IMR-90 (cell line): ENCODE measurements at regions not wholly inside any gene's neighbourhood (a gene's known extent, or its start where the extent isn't known, plus 50 kb on each side); places are given as distances from the start of the nearest gene placed in this dataset.

Experiments
- ATAC-seq: fragments of 200-7000 bp; cut with Tn5 transposase; 2 replicates; pipeline ENCODE4 v1.9.1; 2020; ENCODE audit warnings: low read depth, mild to moderate bottlenecking, moderate library complexity
- BruUV-seq: library from RNA; stranded (reverse); fragments of 400-500 nt; replicated peaks from 2 replicates; lab custom pipeline; 2021; lab: Mats Ljungman, UMichigan
- CTCF ChIA-PET: fragments of 300-600 bp; formaldehyde crosslinking; extraction: SDS; loops from one replicate; lab custom pipeline; 2021; ENCODE audit warnings: antibody characterized with exemption; lab: Yijun Ruan, JAX
- POLR2A ChIA-PET: fragments of 300-600 bp; sonication (Branson Sonifier 250); formaldehyde crosslinking; loops from one replicate; lab custom pipeline; 2022; ENCODE audit warnings: antibody characterized with exemption; ENCODE audit not compliant: unreplicated experiment; lab: Charles Lee
- DNase-seq: peaks from one replicate; pipeline ENCODE4 v3.0.0; 2013
- H2AFZ ChIP-seq: replicated peaks from 2 replicates; pipeline ENCODE3; 2013; ENCODE audit warnings: low read length, mild to moderate bottlenecking; ENCODE audit not compliant: poor library complexity
- H2AK5ac ChIP-seq: 2 replicates; pipeline ENCODE4 v1.6.1; 2013; ENCODE audit warnings: low read depth, low read length, inconsistent platforms
- H2AK9ac ChIP-seq: replicated peaks from 2 replicates; pipeline ENCODE3; 2013; ENCODE audit warnings: mild to moderate bottlenecking, low read depth, low read length, moderate library complexity; ENCODE audit not compliant: poor library complexity
- H2BK120ac ChIP-seq: 2 replicates; pipeline ENCODE4 v1.6.1; 2013; ENCODE audit warnings: low read depth, low read length, inconsistent platforms
- H2BK15ac ChIP-seq: 3 replicates; pipeline ENCODE4 v1.6.1; 2013; ENCODE audit warnings: low read depth, low read length, inconsistent platforms
- H2BK20ac ChIP-seq: 2 replicates; pipeline ENCODE4 v1.6.1; 2013; ENCODE audit warnings: low read depth, mild to moderate bottlenecking, inconsistent platforms, low read length, moderate library complexity
- H2BK5ac ChIP-seq: 2 replicates; pipeline ENCODE4 v1.6.1; 2013; ENCODE audit warnings: mild to moderate bottlenecking, low read depth, low read length, inconsistent platforms; ENCODE audit not compliant: poor library complexity, severe bottlenecking
- H3K14ac ChIP-seq: replicated peaks from 2 replicates; pipeline ENCODE4 v1.6.1; 2013; ENCODE audit warnings: low read depth, low read length, inconsistent platforms
- H3K18ac ChIP-seq: 2 replicates; pipeline ENCODE4 v1.6.1; 2013; ENCODE audit warnings: low read depth, low read length, control low read depth
- H3K23ac ChIP-seq: 2 replicates; pipeline ENCODE4 v1.6.1; 2013; ENCODE audit warnings: low read depth, low read length, inconsistent platforms
- H3K27ac ChIP-seq: 2 replicates; pipeline ENCODE4 v1.5.1; 2013; ENCODE audit warnings: mild to moderate bottlenecking, control low read depth, low read length; ENCODE audit not compliant: insufficient read depth
- H3K27me3 ChIP-seq: 2 replicates; pipeline ENCODE4 v1.6.1; 2013; ENCODE audit warnings: low read length; ENCODE audit not compliant: control insufficient read depth, insufficient read depth
- H3K36me3 ChIP-seq: 2 replicates; pipeline ENCODE4 v1.6.1; 2013; ENCODE audit warnings: low read length, mixed read lengths; ENCODE audit not compliant: control insufficient read depth, insufficient read depth
- H3K4ac ChIP-seq: 2 replicates; pipeline ENCODE4 v1.6.1; 2013; ENCODE audit warnings: low read depth, low read length, inconsistent platforms
- H3K4me1 ChIP-seq: 2 replicates; pipeline ENCODE4 v1.6.1; 2013; ENCODE audit warnings: low read length, mixed read lengths; ENCODE audit not compliant: control insufficient read depth, insufficient read depth
- H3K4me2 ChIP-seq: 2 replicates; pipeline ENCODE4 v1.6.1; 2013; ENCODE audit warnings: low read depth, mild to moderate bottlenecking, control low read depth, low read length, moderate library complexity
- H3K4me3 ChIP-seq: 2 replicates; pipeline ENCODE4 v1.5.1; 2013; ENCODE audit warnings: low read depth, mild to moderate bottlenecking, control low read depth, low read length, moderate library complexity; ENCODE audit not compliant: insufficient read depth
- H3K56ac ChIP-seq: 2 replicates; pipeline ENCODE4 v1.6.1; 2013; ENCODE audit warnings: low read length, inconsistent platforms; ENCODE audit not compliant: insufficient read depth; ENCODE audit errors: extremely low read depth
- H3K79me1 ChIP-seq, 2 experiments: 2 replicates each; pipeline ENCODE4 v1.6.1; 2013; ENCODE audit warnings: low read length in 2 of 2, inconsistent platforms in 1 of 2, low read depth in 1 of 2
- H3K9ac ChIP-seq: 2 replicates; pipeline ENCODE4 v1.6.1; 2013; ENCODE audit warnings: low read depth, low read length, control low read depth
- H3K9me1 ChIP-seq: 2 replicates; pipeline ENCODE4 v1.6.1; 2013; ENCODE audit warnings: low read length, inconsistent platforms; ENCODE audit not compliant: insufficient read depth
- H3K9me3 ChIP-seq: 2 replicates; pipeline ENCODE4 v1.6.1; 2013; ENCODE audit warnings: low read length; ENCODE audit not compliant: control insufficient read depth, insufficient read depth
- H4K20me1 ChIP-seq: 2 replicates; pipeline ENCODE4 v1.6.1; 2013; ENCODE audit warnings: low read length, inconsistent platforms; ENCODE audit not compliant: insufficient read depth
- H4K5ac ChIP-seq: 2 replicates; pipeline ENCODE4 v1.6.1; 2013; ENCODE audit warnings: mild to moderate bottlenecking, low read depth, low read length, control low read depth
- H4K8ac ChIP-seq, 2 experiments: 2 replicates each; pipeline ENCODE4 v1.6.1; 2013; ENCODE audit warnings: low read depth in 2 of 2, low read length in 2 of 2, control low read depth in 1 of 2, inconsistent platforms in 1 of 2
- H4K91ac ChIP-seq: 2 replicates; pipeline ENCODE4 v1.6.1; 2013; ENCODE audit warnings: low read depth, low read length, inconsistent platforms; ENCODE audit not compliant: insufficient read depth
- BHLHE40 ChIP-seq: fragments of 150-350 bp; IDR thresholded peaks from 2 replicates; pipeline ENCODE4 v1.6.1; 2016; ENCODE audit warnings: mild to moderate bottlenecking, low read depth, low read length
- CEBPB ChIP-seq: IDR thresholded peaks from 2 replicates; pipeline ENCODE4 v1.6.1; 2012; ENCODE audit warnings: low read depth, low read length, improper control_type of control experiment
- CHD1 ChIP-seq: IDR thresholded peaks from 2 replicates; pipeline ENCODE4 v1.6.1; 2012; ENCODE audit warnings: low read depth, low read length, improper control_type of control experiment
- CTCF ChIP-seq: conservative IDR thresholded peaks from 2 replicates; pipeline ENCODE4 v1.5.1; 2012; ENCODE audit warnings: mild to moderate bottlenecking, low read depth, low read length, improper control_type of control experiment
- ELK1 ChIP-seq: fragments of 150-350 bp; IDR thresholded peaks from 2 replicates; pipeline ENCODE4 v1.6.1; 2016; ENCODE audit warnings: low read depth, mild to moderate bottlenecking, low read length, moderate library complexity, borderline replicate concordance
- FOS ChIP-seq: fragments of 150-350 bp; IDR thresholded peaks from 2 replicates; pipeline ENCODE4 v1.6.1; 2016; ENCODE audit warnings: low read depth, low read length
- MAZ ChIP-seq: IDR thresholded peaks from 2 replicates; pipeline ENCODE4 v1.6.1; 2012; ENCODE audit warnings: low read depth, mild to moderate bottlenecking, low read length, improper control_type of control experiment, moderate library complexity, borderline replicate concordance
- MXI1 ChIP-seq: IDR thresholded peaks from 2 replicates; pipeline ENCODE4 v1.6.1; 2012; ENCODE audit warnings: low read depth, mild to moderate bottlenecking, low read length, moderate library complexity, borderline replicate concordance
- NFE2L2 ChIP-seq: fragments of 150-350 bp; IDR thresholded peaks from 2 replicates; pipeline ENCODE4 v1.6.1; 2016; ENCODE audit warnings: low read depth, mild to moderate bottlenecking, low read length
- POLR2A ChIP-seq: IDR thresholded peaks from 2 replicates; pipeline ENCODE4 v1.6.1; 2012; ENCODE audit warnings: mild to moderate bottlenecking, low read depth, low read length
- RAD21 ChIP-seq: IDR thresholded peaks from 2 replicates; pipeline ENCODE4 v1.6.1; 2012; ENCODE audit warnings: low read length, improper control_type of control experiment
- RCOR1 ChIP-seq: IDR thresholded peaks from 2 replicates; pipeline ENCODE4 v1.6.1; 2012; ENCODE audit warnings: mild to moderate bottlenecking, low read length, improper control_type of control experiment; ENCODE audit not compliant: insufficient replicate concordance
- RFX5 ChIP-seq: IDR thresholded peaks from 2 replicates; pipeline ENCODE4 v1.8.0; 2012; ENCODE audit warnings: low read depth, mild to moderate bottlenecking, low read length, moderate library complexity
- SMC3 ChIP-seq: fragments of 150-350 bp; IDR thresholded peaks from 2 replicates; pipeline ENCODE4 v1.6.1; 2016; ENCODE audit warnings: low read depth, mild to moderate bottlenecking, antibody characterized with exemption, low read length, moderate library complexity
- USF2 ChIP-seq: fragments of 150-350 bp; IDR thresholded peaks from 2 replicates; pipeline ENCODE4 v1.6.1; 2017; ENCODE audit warnings: mild to moderate bottlenecking, antibody characterized with exemption, low read length, low read depth
- WGBS, 2 experiments: methylation state at CpG; one replicate each; pipeline versions ENCODE4 v1.1.5 to v1.1.7; 2013; ENCODE audit warnings: missing lambda C conversion rate in 2 of 2; ENCODE audit not compliant: insufficient read length in 1 of 2; ENCODE audit errors: extremely low coverage in 2 of 2; 5-methylcytosine and 5-hydroxymethylcytosine counted together
- dilution Hi-C: fragments of 300-500 bp; cut with HindIII; formaldehyde crosslinking; loops from one replicate; pipeline ENCODE4 v1.14.3; 2018; ENCODE audit warnings: low sequenced_read_pairs; ENCODE audit not compliant: unreplicated experiment
- in situ Hi-C: fragments of 300-500 bp; cut with MboI; formaldehyde crosslinking; loops from 3 replicates; pipeline ENCODE4 v1.14.3; 2019; ENCODE audit warnings: low sequenced_read_pairs, inconsistent platforms, mixed read lengths
- intact Hi-C: fragments of 100-400 bp; cut with micrococcal nuclease; formaldehyde crosslinking; loops from 2 replicates; pipeline ENCODE4 v1.10.0; 2022

GRCh38 chr3:34777386-34777785 lies 861.9 kb upstream of the ARPP21 start:
- H2BK15ac ChIP-seq = no peak overlapping the region
- TF ChIP-seq ELK1 = no peak
- TF ChIP-seq CHD1 = no peak
- TF ChIP-seq USF2 = no peak
- TF ChIP-seq CEBPB = no peak
- TF ChIP-seq BHLHE40 = no peak
- TF ChIP-seq CTCF = no peak
- no peak for TF ChIP-seq MXI1
- TF ChIP-seq POLR2A = no peak
- TF ChIP-seq FOS = no peak
- no peak for TF ChIP-seq MAZ
- no peak for TF ChIP-seq RAD21
- TF ChIP-seq RCOR1 = no peak
- TF ChIP-seq RFX5 = no peak
- no peak for TF ChIP-seq SMC3
- TF ChIP-seq NFE2L2 = no peak
- in situ Hi-C loops (no loop called here), dilution Hi-C loops (no loop called here), intact Hi-C loops (no loop called here)
- H3K4me2 ChIP-seq = no peak overlapping the region
- ChIA-PET POLR2A (no interaction called here), CTCF (no interaction called here)
- no peak overlapping the region for H4K8ac ChIP-seq
- H3K18ac ChIP-seq = no peak overlapping the region
- H3K36me3 ChIP-seq = no peaks in the 10 kb centered on the region
- no peak overlapping the region for H2BK5ac ChIP-seq
- H2BK120ac ChIP-seq = no peak overlapping the region
- H2BK20ac ChIP-seq = no peak overlapping the region
- no peak overlapping the region for H3K14ac ChIP-seq
- no peaks in the 10 kb centered on the region for H4K20me1 ChIP-seq
- H3K27ac ChIP-seq = no peak overlapping the region
- no peak overlapping the region for H3K9ac ChIP-seq
- no peak overlapping the region for H3K56ac ChIP-seq
- H3K27me3 ChIP-seq = no peaks in the 10 kb centered on the region
- no peak overlapping the region for H3K23ac ChIP-seq
- H3K79me1 ChIP-seq = no peaks in the 10 kb centered on the region
- peaks cover 10% of the 10 kb centered on the region for H3K9me3 ChIP-seq
- no peak overlapping the region for H3K4ac ChIP-seq
- H3K4me1 ChIP-seq = no peaks in the 10 kb centered on the region
- H4K91ac ChIP-seq = no peak overlapping the region
- no CpG with 5 or more reads among the region's 4 CpGs for WGBS, 2 experiments
- H2AK9ac ChIP-seq = no peak overlapping the region
- H2AFZ ChIP-seq = no peak overlapping the region
- H4K5ac ChIP-seq = no peak overlapping the region
- no peak overlapping the region for H2AK5ac ChIP-seq
- DNase-seq (no peak), ATAC-seq (no peak)
- H3K9me1 ChIP-seq = no peaks in the 10 kb centered on the region
- BruUV-seq = no TSS peak
- no peak overlapping the region for H3K4me3 ChIP-seq
